Sigmoid colon (tissue), 4 donors: ENCODE measurements at regions not wholly inside any gene's neighbourhood (a gene's known extent, or its start where the extent isn't known, plus 50 kb on each side); places are given as distances from the start of the nearest gene placed in this dataset.

ENCODE experiments used
- CTCF ChIP-seq, 4 experiments: fragments of 450-650 bp in 3 of 4; fragments of 200-600 bp in 1 of 4; IDR thresholded peaks; one replicate each; pipeline ENCODE4 v1.5.1; 2016 to 2019; ENCODE audit warnings: antibody characterized with exemption in 4 of 4, mild to moderate bottlenecking in 3 of 4, moderate library complexity in 2 of 4
- EP300 ChIP-seq, 4 donors: sonication (generic); formaldehyde crosslinking; IDR thresholded peaks; one replicate each; pipeline ENCODE4 v1.6.1; 2017; ENCODE audit warnings: antibody characterized with exemption in 4 of 4
- POLR2A ChIP-seq, 2 donors: fragments of 450-650 bp; IDR thresholded peaks; one replicate each; pipeline ENCODE4 v1.6.1; 2016; ENCODE audit warnings: antibody characterized with exemption in 2 of 2, mild to moderate bottlenecking in 2 of 2, moderate library complexity in 2 of 2
- POLR2AphosphoS5 ChIP-seq, 4 donors: sonication (generic); formaldehyde crosslinking; IDR thresholded peaks; one replicate each; pipeline ENCODE4 v1.6.1; 2017; ENCODE audit warnings: antibody characterized with exemption in 4 of 4

GRCh38 chr6:67884442-67884841 lies 750.6 kb upstream of the ADGRB3 start:
- TF ChIP-seq CTCF (IDR thresholded peaks at IDR 0.05) (no peak), POLR2AphosphoS5 (IDR thresholded peaks at IDR 0.05) (no peak), POLR2A (IDR thresholded peaks at IDR 0.05) (no peak), EP300 (IDR thresholded peaks at IDR 0.05) (no peak)
